ENCODE measurements at regions not wholly inside any gene's neighbourhood (a gene's known extent, or its start where the extent isn't known, plus 50 kb on each side); places are given as distances from the start of the nearest gene placed in this dataset.

- H3K4me1 ChIP-seq (ENCODE audit: control insufficient read depth in 2 of 2, insufficient read depth in 2 of 2, low read length in 2 of 2) = no peaks in the 10 kb centered on the region
- intact Hi-C loops (cut with micrococcal nuclease) = no loop called here
Observed at GRCh38 chr2:147374423-147374811, 470.4 kb upstream of the ACVR2A start.

DNA sequence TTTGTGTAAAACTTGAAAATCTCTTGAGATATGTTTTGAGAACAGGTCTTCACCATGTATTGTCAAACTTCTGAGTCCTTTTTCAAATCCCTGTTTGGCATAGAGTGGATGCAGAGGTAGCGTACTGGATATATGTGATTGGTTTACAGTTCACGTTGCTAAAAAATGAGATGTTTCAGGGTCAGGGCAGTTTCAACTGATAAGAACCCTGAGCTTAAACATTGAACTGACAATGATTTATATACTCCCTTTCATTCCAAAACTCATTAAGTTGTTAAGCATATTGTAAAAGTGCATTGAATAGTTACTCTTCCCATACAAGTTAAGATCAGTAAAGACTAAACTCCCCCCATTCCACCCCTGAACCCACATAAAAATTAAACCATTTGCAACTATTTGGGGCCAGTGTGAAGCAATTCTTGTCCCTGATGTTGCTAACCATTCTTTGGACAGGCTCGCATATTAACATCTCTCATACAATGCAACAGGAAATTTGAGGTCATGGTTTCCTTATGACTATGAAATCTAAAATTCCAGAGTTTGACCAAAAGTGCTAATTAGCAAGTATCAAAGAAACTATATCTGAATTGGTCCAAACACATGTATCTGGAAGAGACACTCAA, 470.9 kb upstream of the ACVR2A start:
- H3K27me3 Mint-ChIP-seq = no peaks in the 10 kb centered on the region
- no peak overlapping the region for H3K4me3 Mint-ChIP-seq
- H3K36me3 ChIP-seq (replicated peaks in 1 of 2; ENCODE audit: control extremely low read depth in 1 of 2, control insufficient read depth in 1 of 2, extremely low read depth in 1 of 2, insufficient read depth in 2 of 2, low read length in 1 of 2) = no peaks in the 10 kb centered on the region
- H3K4me1 ChIP-seq (ENCODE audit: control insufficient read depth in 2 of 2, insufficient read depth in 2 of 2, low read length in 2 of 2) = no peaks in the 10 kb centered on the region
- no peaks in the 10 kb centered on the region for H3K9me3 ChIP-seq (ENCODE audit: control extremely low read depth in 1 of 3, control insufficient read depth in 2 of 3, insufficient read depth in 1 of 3, low read length in 2 of 3)
- no peaks in the 10 kb centered on the region for H3K27me3 ChIP-seq (replicated peaks in 1 of 4; ENCODE audit: control extremely low read depth in 1 of 4, control insufficient read depth in 3 of 4, insufficient read depth in 4 of 4, low read length in 3 of 4)
- H3K4me2 ChIP-seq (replicated peaks; ENCODE audit: low read depth, low read length, poor library complexity, severe bottlenecking) = no peak overlapping the region
- H3K27ac Mint-ChIP-seq = no peak overlapping the region
- H3K27ac ChIP-seq (ENCODE audit: low read length in 2 of 2) = no peak overlapping the region
- DNase-seq (no peak), ATAC-seq (ENCODE audit: low read depth) (no peak)
- CTCF ChIA-PET = no interaction called here
- H3K4me1 Mint-ChIP-seq = no peaks in the 10 kb centered on the region
- no peaks in the 10 kb centered on the region for H4K20me1 ChIP-seq (ENCODE audit: control insufficient read depth, insufficient read depth, low read length, poor library complexity, severe bottlenecking)
- TF ChIP-seq, protein P1, sequence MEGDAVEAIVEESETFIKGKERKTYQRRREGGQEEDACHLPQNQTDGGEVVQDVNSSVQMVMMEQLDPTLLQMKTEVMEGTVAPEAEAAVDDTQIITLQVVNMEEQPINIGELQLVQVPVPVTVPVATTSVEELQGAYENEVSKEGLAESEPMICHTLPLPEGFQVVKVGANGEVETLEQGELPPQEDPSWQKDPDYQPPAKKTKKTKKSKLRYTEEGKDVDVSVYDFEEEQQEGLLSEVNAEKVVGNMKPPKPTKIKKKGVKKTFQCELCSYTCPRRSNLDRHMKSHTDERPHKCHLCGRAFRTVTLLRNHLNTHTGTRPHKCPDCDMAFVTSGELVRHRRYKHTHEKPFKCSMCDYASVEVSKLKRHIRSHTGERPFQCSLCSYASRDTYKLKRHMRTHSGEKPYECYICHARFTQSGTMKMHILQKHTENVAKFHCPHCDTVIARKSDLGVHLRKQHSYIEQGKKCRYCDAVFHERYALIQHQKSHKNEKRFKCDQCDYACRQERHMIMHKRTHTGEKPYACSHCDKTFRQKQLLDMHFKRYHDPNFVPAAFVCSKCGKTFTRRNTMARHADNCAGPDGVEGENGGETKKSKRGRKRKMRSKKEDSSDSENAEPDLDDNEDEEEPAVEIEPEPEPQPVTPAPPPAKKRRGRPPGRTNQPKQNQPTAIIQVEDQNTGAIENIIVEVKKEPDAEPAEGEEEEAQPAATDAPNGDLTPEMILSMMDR (IDR thresholded peaks at IDR 0.05) = no peak
- no peak for TF ChIP-seq EZH2 (IDR thresholded peaks at IDR 0.05; ENCODE audit: borderline replicate concordance, insufficient read depth, low read depth, low read length, poor library complexity, severe bottlenecking)
- no peak overlapping the region for H3K9ac ChIP-seq (ENCODE audit: low read length)
- no CpG with 5 or more reads among the region's 3 CpGs for WGBS (ENCODE audit: insufficient coverage)
- no peak overlapping the region for H2AFZ ChIP-seq (ENCODE audit: insufficient read depth, low read depth, low read length, poor library complexity, severe bottlenecking)
- H3K4me3 ChIP-seq (ENCODE audit: control extremely low read depth in 1 of 5, extremely low read depth in 1 of 5, insufficient read depth in 1 of 5, low read depth in 2 of 5, low read length in 4 of 5) = no peak overlapping the region
- no peaks in the 10 kb centered on the region for H3K79me2 ChIP-seq (ENCODE audit: control insufficient read depth, insufficient read depth, low read length)
- intact Hi-C loops (cut with micrococcal nuclease) = no loop called here
- no peaks in the 10 kb centered on the region for H3K9me3 Mint-ChIP-seq (ENCODE audit: insufficient read depth)
- POLR2A ChIA-PET = no interaction called here

More at GRCh38 chr2:147374423-147374811, 470.4 kb upstream of the ACVR2A start:
- TF ChIP-seq, protein P1 (IDR thresholded peaks at IDR 0.05) = no peak
- TF ChIP-seq EZH2 (IDR thresholded peaks at IDR 0.05; ENCODE audit: borderline replicate concordance, insufficient read depth, low read depth, low read length, poor library complexity, severe bottlenecking) = no peak
- Histone ChIP-seq H3K9ac (ENCODE audit: low read length) (no peak overlapping the region), H3K9me3 (ENCODE audit: control extremely low read depth in 1 of 3, control insufficient read depth in 2 of 3, insufficient read depth in 1 of 3, low read length in 2 of 3) (no peaks in the 10 kb centered on the region), H3K27me3 (replicated peaks in 1 of 4; ENCODE audit: control extremely low read depth in 1 of 4, control insufficient read depth in 3 of 4, insufficient read depth in 4 of 4, low read length in 3 of 4) (no peaks in the 10 kb centered on the region), H3K4me2 (replicated peaks; ENCODE audit: low read depth, low read length, poor library complexity, severe bottlenecking) (no peak overlapping the region), H4K20me1 (ENCODE audit: control insufficient read depth, insufficient read depth, low read length, poor library complexity, severe bottlenecking) (no peaks in the 10 kb centered on the region), H2AFZ (ENCODE audit: insufficient read depth, low read depth, low read length, poor library complexity, severe bottlenecking) (no peak overlapping the region), H3K4me3 (ENCODE audit: control extremely low read depth in 1 of 5, extremely low read depth in 1 of 5, insufficient read depth in 1 of 5, low read depth in 2 of 5, low read length in 4 of 5) (no peak overlapping the region), H3K36me3 (replicated peaks in 1 of 2; ENCODE audit: control extremely low read depth in 1 of 2, control insufficient read depth in 1 of 2, extremely low read depth in 1 of 2, insufficient read depth in 2 of 2, low read length in 1 of 2) (no peaks in the 10 kb centered on the region), H3K79me2 (ENCODE audit: control insufficient read depth, insufficient read depth, low read length) (no peaks in the 10 kb centered on the region), H3K27ac (ENCODE audit: low read length in 2 of 2) (no peak overlapping the region)
- H3K9me3 Mint-ChIP-seq (ENCODE audit: insufficient read depth) = no peaks in the 10 kb centered on the region
- ChIA-PET POLR2A (no interaction called here), CTCF (no interaction called here)
- no peak overlapping the region for H3K27ac Mint-ChIP-seq
- DNase-seq (no peak), ATAC-seq (ENCODE audit: low read depth) (no peak)
- H3K27me3 Mint-ChIP-seq = no peaks in the 10 kb centered on the region
- no peak overlapping the region for H3K4me3 Mint-ChIP-seq
- H3K4me1 Mint-ChIP-seq = no peaks in the 10 kb centered on the region
